ENCODE measurements at regions not wholly inside any gene's neighbourhood (a gene's known extent, or its start where the extent isn't known, plus 50 kb on each side); places are given as distances from the start of the nearest gene placed in this dataset.

DNA sequence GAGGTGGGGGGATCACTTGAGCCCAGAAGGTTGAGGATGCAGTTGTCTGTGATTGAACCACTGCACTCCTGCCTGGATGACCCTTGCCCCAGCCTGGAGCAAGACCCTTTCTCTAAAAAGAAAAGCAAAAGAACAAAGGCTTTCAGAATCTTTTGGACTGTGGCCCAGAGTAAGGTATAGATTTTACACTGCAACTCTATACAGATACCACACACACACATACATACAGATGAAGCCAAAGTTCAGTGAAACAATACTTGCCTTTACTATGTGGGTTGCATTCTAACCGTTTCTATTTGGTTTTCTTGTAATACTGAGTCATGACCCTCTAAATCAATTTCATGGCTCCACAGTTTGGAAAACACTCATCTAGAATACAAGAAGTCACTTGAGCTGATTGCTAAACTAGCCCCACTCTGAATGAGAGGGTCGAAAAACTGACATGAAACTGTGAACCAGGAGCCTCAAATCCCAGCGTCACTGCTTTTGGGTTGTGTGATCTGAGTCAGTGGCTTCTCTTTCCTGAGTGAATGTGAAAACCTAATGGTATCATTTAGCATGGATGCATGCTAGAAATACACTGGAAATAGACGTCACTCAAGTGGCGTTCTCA, 756.1 kb downstream of the UQCRFS1 start:
- H3K9me3 ChIP-seq (ENCODE audit: control insufficient read depth in 1 of 2, low read length in 2 of 2) = no peaks in the 10 kb centered on the region
- no peaks in the 10 kb centered on the region for H3K36me3 ChIP-seq (ENCODE audit: control insufficient read depth in 1 of 2, insufficient read depth in 2 of 2, low read length in 2 of 2)
- H3K9ac ChIP-seq (ENCODE audit: low read depth in 1 of 2, low read length in 2 of 2) = no peak overlapping the region
- H3K27me3 ChIP-seq (ENCODE audit: control insufficient read depth in 1 of 2, insufficient read depth in 2 of 2, low read length in 2 of 2) = no peaks in the 10 kb centered on the region
- no peaks in the 10 kb centered on the region for H3K4me1 ChIP-seq (ENCODE audit: control insufficient read depth in 1 of 2, insufficient read depth in 2 of 2, low read length in 2 of 2)
- H3K4me3 ChIP-seq (ENCODE audit: low read depth in 1 of 2, low read length in 2 of 2) = no peak overlapping the region
- H3K27ac ChIP-seq (ENCODE audit: low read depth, low read length) = no peak overlapping the region

DNA sequence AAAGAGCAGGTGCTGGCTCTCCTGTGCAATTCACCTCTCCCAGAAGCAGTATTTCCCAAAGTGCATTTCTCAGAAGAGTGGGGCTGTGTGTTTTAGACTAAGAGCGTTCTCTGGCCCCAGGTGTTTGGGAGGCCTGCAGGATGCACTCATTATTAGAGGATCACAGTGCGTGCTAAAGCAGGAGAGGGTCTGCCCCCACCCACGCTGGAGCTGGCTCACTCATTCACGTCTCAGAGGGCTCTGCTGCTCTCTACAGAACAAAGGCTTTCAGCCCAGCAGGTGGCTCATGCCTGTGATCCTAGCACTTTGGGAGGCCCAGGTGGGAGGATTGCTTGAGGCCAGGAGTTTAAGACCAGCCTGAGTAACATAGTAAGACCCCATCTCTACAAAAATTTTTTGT, 756.7 kb downstream of the UQCRFS1 start:
- H3K36me3 ChIP-seq (ENCODE audit: control insufficient read depth in 1 of 2, insufficient read depth in 2 of 2, low read length in 2 of 2) = no peaks in the 10 kb centered on the region
- no peak overlapping the region for H3K27ac ChIP-seq (ENCODE audit: low read depth, low read length)
- no peaks in the 10 kb centered on the region for H3K4me1 ChIP-seq (ENCODE audit: control insufficient read depth in 1 of 2, insufficient read depth in 2 of 2, low read length in 2 of 2)
- no peaks in the 10 kb centered on the region for H3K27me3 ChIP-seq (ENCODE audit: control insufficient read depth in 1 of 2, insufficient read depth in 2 of 2, low read length in 2 of 2)
- no peak overlapping the region for H3K9ac ChIP-seq (ENCODE audit: low read depth in 1 of 2, low read length in 2 of 2)
- no peaks in the 10 kb centered on the region for H3K9me3 ChIP-seq (ENCODE audit: control insufficient read depth in 1 of 2, low read length in 2 of 2)
- H3K4me3 ChIP-seq (ENCODE audit: low read depth in 1 of 2, low read length in 2 of 2) = no peak overlapping the region

DNA sequence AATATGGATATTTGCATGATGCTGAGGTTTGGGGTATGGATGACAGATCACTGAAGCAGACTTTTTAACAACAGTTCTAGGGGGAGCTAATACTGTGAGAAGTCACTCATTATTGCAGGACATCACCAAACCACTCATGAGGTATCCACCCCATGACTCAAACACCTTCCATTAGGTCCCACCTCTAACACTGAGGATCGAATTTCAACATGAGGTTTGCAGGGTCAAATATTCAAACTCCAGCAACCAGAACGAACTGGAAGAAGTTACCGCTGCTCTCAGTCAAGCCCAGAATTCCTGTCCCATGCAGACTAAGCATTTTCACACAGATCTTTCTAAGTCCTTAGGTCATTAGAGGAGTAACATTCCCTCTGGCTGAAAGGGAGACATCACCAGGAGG, 758.9 kb downstream of the UQCRFS1 start:
- no peaks in the 10 kb centered on the region for H3K9me3 ChIP-seq (ENCODE audit: control insufficient read depth in 1 of 2, low read length in 2 of 2)
- no peaks in the 10 kb centered on the region for H3K4me1 ChIP-seq (ENCODE audit: control insufficient read depth in 1 of 2, insufficient read depth in 2 of 2, low read length in 2 of 2)
- H3K27me3 ChIP-seq (ENCODE audit: control insufficient read depth in 1 of 2, insufficient read depth in 2 of 2, low read length in 2 of 2) = no peaks in the 10 kb centered on the region
- no peak overlapping the region for H3K4me3 ChIP-seq (ENCODE audit: low read depth in 1 of 2, low read length in 2 of 2)
- no peaks in the 10 kb centered on the region for H3K36me3 ChIP-seq (ENCODE audit: control insufficient read depth in 1 of 2, insufficient read depth in 2 of 2, low read length in 2 of 2)
- no peak overlapping the region for H3K27ac ChIP-seq (ENCODE audit: low read depth, low read length)
- no peak overlapping the region for H3K9ac ChIP-seq (ENCODE audit: low read depth in 1 of 2, low read length in 2 of 2)

DNA sequence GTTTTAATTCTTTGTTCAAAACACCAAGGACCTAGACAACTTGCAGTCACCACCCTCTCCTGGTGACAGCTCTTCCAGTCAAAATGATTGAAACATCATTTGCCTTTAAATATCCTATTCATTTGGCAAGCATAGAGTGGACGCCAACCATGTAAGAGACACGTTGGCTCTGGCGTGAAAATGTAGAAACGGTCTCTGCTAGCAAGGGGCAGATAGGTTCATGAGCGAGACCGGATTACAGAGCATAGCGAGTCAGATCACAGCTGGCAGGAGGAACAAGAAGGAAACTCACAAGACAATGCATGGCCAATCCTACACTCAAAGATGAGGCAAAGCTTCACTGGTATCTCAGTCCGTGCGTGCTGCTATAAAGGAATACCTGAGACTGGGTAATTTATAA, 759.5 kb downstream of the UQCRFS1 start:
- H3K27ac ChIP-seq (ENCODE audit: low read depth, low read length) = no peak overlapping the region
- no peaks in the 10 kb centered on the region for H3K27me3 ChIP-seq (ENCODE audit: control insufficient read depth in 1 of 2, insufficient read depth in 2 of 2, low read length in 2 of 2)
- no peaks in the 10 kb centered on the region for H3K9me3 ChIP-seq (ENCODE audit: control insufficient read depth in 1 of 2, low read length in 2 of 2)
- H3K36me3 ChIP-seq (ENCODE audit: control insufficient read depth in 1 of 2, insufficient read depth in 2 of 2, low read length in 2 of 2) = no peaks in the 10 kb centered on the region
- no peak overlapping the region for H3K9ac ChIP-seq (ENCODE audit: low read depth in 1 of 2, low read length in 2 of 2)
- no peaks in the 10 kb centered on the region for H3K4me1 ChIP-seq (ENCODE audit: control insufficient read depth in 1 of 2, insufficient read depth in 2 of 2, low read length in 2 of 2)
- H3K4me3 ChIP-seq (ENCODE audit: low read depth in 1 of 2, low read length in 2 of 2) = no peak overlapping the region

GRCh38 chr19:28449803-28450202, 763.1 kb downstream of the UQCRFS1 start:
- Histone ChIP-seq H3K4me3 (ENCODE audit: low read depth in 1 of 2, low read length in 2 of 2) (no peak overlapping the region), H3K9ac (ENCODE audit: low read depth in 1 of 2, low read length in 2 of 2) (no peak overlapping the region), H3K27me3 (ENCODE audit: control insufficient read depth in 1 of 2, insufficient read depth in 2 of 2, low read length in 2 of 2) (no peaks in the 10 kb centered on the region), H3K4me1 (ENCODE audit: control insufficient read depth in 1 of 2, insufficient read depth in 2 of 2, low read length in 2 of 2) (no peaks in the 10 kb centered on the region), H3K27ac (ENCODE audit: low read depth, low read length) (no peak overlapping the region), H3K36me3 (ENCODE audit: control insufficient read depth in 1 of 2, insufficient read depth in 2 of 2, low read length in 2 of 2) (no peaks in the 10 kb centered on the region), H3K9me3 (ENCODE audit: control insufficient read depth in 1 of 2, low read length in 2 of 2) (no peaks in the 10 kb centered on the region)

GRCh38 chr19:28446511-28446910, 766.4 kb downstream of the UQCRFS1 start:
- no peak overlapping the region for H3K4me3 ChIP-seq (ENCODE audit: low read depth in 1 of 2, low read length in 2 of 2)
- no peaks in the 10 kb centered on the region for H3K9me3 ChIP-seq (ENCODE audit: control insufficient read depth in 1 of 2, low read length in 2 of 2)
- no peaks in the 10 kb centered on the region for H3K27me3 ChIP-seq (ENCODE audit: control insufficient read depth in 1 of 2, insufficient read depth in 2 of 2, low read length in 2 of 2)
- no peak overlapping the region for H3K27ac ChIP-seq (ENCODE audit: low read depth, low read length)
- no peaks in the 10 kb centered on the region for H3K36me3 ChIP-seq (ENCODE audit: control insufficient read depth in 1 of 2, insufficient read depth in 2 of 2, low read length in 2 of 2)
- no peak overlapping the region for H3K9ac ChIP-seq (ENCODE audit: low read depth in 1 of 2, low read length in 2 of 2)
- H3K4me1 ChIP-seq (ENCODE audit: control insufficient read depth in 1 of 2, insufficient read depth in 2 of 2, low read length in 2 of 2) = no peaks in the 10 kb centered on the region

GRCh38 chr19:28445826-28446225, 767.1 kb downstream of the UQCRFS1 start:
- Histone ChIP-seq H3K4me1 (ENCODE audit: control insufficient read depth in 1 of 2, insufficient read depth in 2 of 2, low read length in 2 of 2) (no peaks in the 10 kb centered on the region), H3K9me3 (ENCODE audit: control insufficient read depth in 1 of 2, low read length in 2 of 2) (no peaks in the 10 kb centered on the region)

DNA sequence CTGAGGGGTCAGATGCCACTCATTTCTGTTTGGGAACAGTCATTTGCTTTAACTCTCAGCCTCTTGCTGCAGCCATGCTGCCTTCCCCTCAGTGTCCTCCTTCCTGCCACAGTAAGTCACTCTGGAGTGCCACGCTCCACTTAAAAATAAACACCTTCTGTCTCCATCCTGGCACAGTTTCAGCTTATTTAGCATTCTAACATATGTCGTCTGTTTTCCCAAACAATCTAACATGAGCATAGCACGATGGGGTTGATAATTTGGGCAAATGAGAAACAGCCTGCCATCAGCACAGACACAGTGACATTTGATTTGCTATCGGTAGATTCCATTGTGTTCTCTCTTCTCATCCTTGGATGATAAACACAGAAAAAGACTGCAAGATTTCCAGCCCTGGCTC, 768.6 kb downstream of the UQCRFS1 start:
- H3K9me3 ChIP-seq (ENCODE audit: control insufficient read depth in 1 of 2, low read length in 2 of 2) = no peaks in the 10 kb centered on the region
- H3K36me3 ChIP-seq (ENCODE audit: control insufficient read depth in 1 of 2, insufficient read depth in 2 of 2, low read length in 2 of 2) = no peaks in the 10 kb centered on the region
- no peaks in the 10 kb centered on the region for H3K4me1 ChIP-seq (ENCODE audit: control insufficient read depth in 1 of 2, insufficient read depth in 2 of 2, low read length in 2 of 2)
- no peak overlapping the region for H3K4me3 ChIP-seq (ENCODE audit: low read depth in 1 of 2, low read length in 2 of 2)
- H3K27me3 ChIP-seq (ENCODE audit: control insufficient read depth in 1 of 2, insufficient read depth in 2 of 2, low read length in 2 of 2) = no peaks in the 10 kb centered on the region
- no peak overlapping the region for H3K27ac ChIP-seq (ENCODE audit: low read depth, low read length)
- no peak overlapping the region for H3K9ac ChIP-seq (ENCODE audit: low read depth in 1 of 2, low read length in 2 of 2)

More at GRCh38 chr19:28445826-28446225, 767.1 kb downstream of the UQCRFS1 start:
- no peak overlapping the region for H3K4me3 ChIP-seq (ENCODE audit: low read depth in 1 of 2, low read length in 2 of 2)
- H3K27me3 ChIP-seq (ENCODE audit: control insufficient read depth in 1 of 2, insufficient read depth in 2 of 2, low read length in 2 of 2) = no peaks in the 10 kb centered on the region
- H3K36me3 ChIP-seq (ENCODE audit: control insufficient read depth in 1 of 2, insufficient read depth in 2 of 2, low read length in 2 of 2) = no peaks in the 10 kb centered on the region
- H3K27ac ChIP-seq (ENCODE audit: low read depth, low read length) = no peak overlapping the region
- H3K9ac ChIP-seq (ENCODE audit: low read depth in 1 of 2, low read length in 2 of 2) = no peak overlapping the region

- H3K36me3 ChIP-seq (ENCODE audit: control insufficient read depth in 1 of 2, insufficient read depth in 2 of 2, low read length in 2 of 2) = no peaks in the 10 kb centered on the region
- no peak overlapping the region for H3K4me3 ChIP-seq (ENCODE audit: low read depth in 1 of 2, low read length in 2 of 2)
- H3K9ac ChIP-seq (ENCODE audit: low read depth in 1 of 2, low read length in 2 of 2) = no peak overlapping the region
- no peaks in the 10 kb centered on the region for H3K4me1 ChIP-seq (ENCODE audit: control insufficient read depth in 1 of 2, insufficient read depth in 2 of 2, low read length in 2 of 2)
- H3K27ac ChIP-seq (ENCODE audit: low read depth, low read length) = no peak overlapping the region
- H3K27me3 ChIP-seq (ENCODE audit: control insufficient read depth in 1 of 2, insufficient read depth in 2 of 2, low read length in 2 of 2) = no peaks in the 10 kb centered on the region
- no peaks in the 10 kb centered on the region for H3K9me3 ChIP-seq (ENCODE audit: control insufficient read depth in 1 of 2, low read length in 2 of 2)
Observed at GRCh38 chr19:28443361-28443760, 769.6 kb downstream of the UQCRFS1 start.

DNA sequence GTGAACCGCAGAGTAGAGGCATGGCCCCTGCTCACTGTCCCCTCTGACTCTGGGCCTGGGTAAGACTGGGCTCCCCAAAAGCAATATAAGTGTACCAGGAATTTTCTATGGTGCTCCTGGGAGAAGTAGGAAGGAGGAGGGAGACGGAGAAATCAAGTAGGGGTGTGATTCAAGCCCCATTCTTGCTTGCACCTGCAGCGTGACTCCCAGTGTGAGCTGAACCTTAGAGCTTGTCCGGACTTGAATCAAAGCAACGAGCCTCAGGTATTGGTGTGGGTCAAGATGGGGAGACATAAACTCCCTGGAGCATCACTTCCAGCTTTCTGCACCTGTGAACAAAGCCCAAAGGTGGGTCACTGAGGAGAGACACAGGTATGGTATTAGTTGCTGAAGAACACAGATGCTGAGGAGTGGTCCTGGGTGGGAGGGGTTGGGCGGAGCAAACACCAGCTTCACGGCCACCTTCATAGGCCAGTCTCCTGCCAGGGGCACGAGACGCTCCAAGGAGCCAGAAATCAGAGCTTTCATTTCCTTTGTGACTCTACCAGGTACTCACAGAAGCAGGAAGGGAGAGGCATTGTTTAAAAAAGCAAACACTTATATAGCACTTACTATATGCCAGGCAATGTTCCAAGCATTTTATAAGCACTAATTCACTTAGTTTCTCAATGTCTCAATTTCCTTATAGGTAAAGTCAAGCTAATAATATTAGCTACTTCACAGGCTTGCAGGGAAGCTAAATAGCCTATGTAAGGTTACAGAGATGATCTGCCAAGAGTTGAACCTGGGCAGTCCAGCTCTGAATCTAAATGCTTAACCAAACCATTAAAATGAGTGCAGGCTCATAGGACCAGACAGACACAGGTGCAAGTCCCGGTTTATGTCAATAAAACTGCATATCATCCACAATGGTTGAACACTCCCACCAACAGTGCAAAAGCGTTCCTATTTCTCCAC, 775.3 kb downstream of the UQCRFS1 start:
- H3K27ac ChIP-seq (ENCODE audit: low read depth, low read length) = no peak overlapping the region
- no peaks in the 10 kb centered on the region for H3K36me3 ChIP-seq (ENCODE audit: control insufficient read depth in 1 of 2, insufficient read depth in 2 of 2, low read length in 2 of 2)
- no peaks in the 10 kb centered on the region for H3K27me3 ChIP-seq (ENCODE audit: control insufficient read depth in 1 of 2, insufficient read depth in 2 of 2, low read length in 2 of 2)
- no peaks in the 10 kb centered on the region for H3K9me3 ChIP-seq (ENCODE audit: control insufficient read depth in 1 of 2, low read length in 2 of 2)
- no peaks in the 10 kb centered on the region for H3K4me1 ChIP-seq (ENCODE audit: control insufficient read depth in 1 of 2, insufficient read depth in 2 of 2, low read length in 2 of 2)
- H3K9ac ChIP-seq (ENCODE audit: low read depth in 1 of 2, low read length in 2 of 2) = no peak overlapping the region
- no peak overlapping the region for H3K4me3 ChIP-seq (ENCODE audit: low read depth in 1 of 2, low read length in 2 of 2)
